Endodermal cell (in vitro differentiated cells): ENCODE measurements at regions not wholly inside any gene's neighbourhood (a gene's known extent, or its start where the extent isn't known, plus 50 kb on each side); places are given as distances from the start of the nearest gene placed in this dataset.
"Not testable (repeated sequence)": the region's sequence is repeated elsewhere in the genome, so short reads cannot be mapped to it uniquely, and the experiment has no call there.

Experiments used
- DNase-seq: peaks from one replicate; pipeline ENCODE4 v3.0.0-alpha.2; 2017
- H3K27ac ChIP-seq: 2 replicates; pipeline ENCODE4 v1.5.1; 2013; ENCODE audit warnings: mild to moderate bottlenecking, low read depth, low read length, moderate library complexity
- H3K27me3 ChIP-seq: 2 replicates; pipeline ENCODE4 v1.6.1; 2013; ENCODE audit warnings: mild to moderate bottlenecking, low read length, moderate library complexity; ENCODE audit not compliant: insufficient read depth, control insufficient read depth, poor library complexity, severe bottlenecking
- H3K36me3 ChIP-seq: 2 replicates; pipeline ENCODE4 v1.7.0; 2013; ENCODE audit warnings: mild to moderate bottlenecking, low read length, moderate library complexity; ENCODE audit not compliant: control insufficient read depth, insufficient read depth
- H3K4me1 ChIP-seq: one replicate; pipeline ENCODE4 v1.7.0; 2013; ENCODE audit warnings: low read length; ENCODE audit not compliant: control insufficient read depth, insufficient read depth
- H3K4me3 ChIP-seq: 2 replicates; pipeline ENCODE4 v1.5.1; 2013; ENCODE audit warnings: mild to moderate bottlenecking, low read length, moderate library complexity
- H3K9ac ChIP-seq: 2 replicates; pipeline ENCODE4 v1.6.1; 2013; ENCODE audit warnings: mild to moderate bottlenecking, low read length, moderate library complexity; ENCODE audit not compliant: poor library complexity, severe bottlenecking; ENCODE audit errors: extremely low read depth
- H3K9me3 ChIP-seq: 2 replicates; pipeline ENCODE4 v1.6.1; 2013; ENCODE audit warnings: mild to moderate bottlenecking, low read length, moderate library complexity; ENCODE audit not compliant: control insufficient read depth
- H3K27ac Mint-ChIP-seq: 2 replicates; pipeline ENCODE4 v1.8.0; 2020; ENCODE audit warnings: mixed read lengths
- H3K27me3 Mint-ChIP-seq: 2 replicates; pipeline ENCODE4 v1.8.0; 2021; ENCODE audit warnings: mild to moderate bottlenecking, mixed read lengths; ENCODE audit not compliant: insufficient read depth
- H3K36me3 Mint-ChIP-seq: 2 replicates; pipeline ENCODE4 v1.8.0; 2020; ENCODE audit warnings: low read depth, mixed read lengths
- H3K4me1 Mint-ChIP-seq: 2 replicates; pipeline ENCODE4 v1.8.0; 2020; ENCODE audit warnings: mixed read lengths
- H3K4me3 Mint-ChIP-seq: 2 replicates; pipeline ENCODE4 v1.8.0; 2020; ENCODE audit warnings: mild to moderate bottlenecking, moderate library complexity, mixed read lengths
- H3K9me3 Mint-ChIP-seq: 2 replicates; pipeline ENCODE4 v1.8.0; 2020; ENCODE audit warnings: mild to moderate bottlenecking, mixed read lengths
- CTCF ChIP-seq: fragments of 200-600 bp; sonication (generic); conservative IDR thresholded peaks from 2 replicates; pipeline ENCODE4 v1.5.0; 2021; ENCODE audit warnings: antibody characterized with exemption, mild to moderate bottlenecking
- WGBS, 2 experiments: methylation state at CpG; one replicate each; pipeline versions ENCODE4 v1.1.5 to v1.1.7; 2013; ENCODE audit warnings: missing lambda C conversion rate in 2 of 2, mixed read lengths in 1 of 2; ENCODE audit not compliant: insufficient coverage in 1 of 2, insufficient read length in 1 of 2; 5-methylcytosine and 5-hydroxymethylcytosine counted together

DNA sequence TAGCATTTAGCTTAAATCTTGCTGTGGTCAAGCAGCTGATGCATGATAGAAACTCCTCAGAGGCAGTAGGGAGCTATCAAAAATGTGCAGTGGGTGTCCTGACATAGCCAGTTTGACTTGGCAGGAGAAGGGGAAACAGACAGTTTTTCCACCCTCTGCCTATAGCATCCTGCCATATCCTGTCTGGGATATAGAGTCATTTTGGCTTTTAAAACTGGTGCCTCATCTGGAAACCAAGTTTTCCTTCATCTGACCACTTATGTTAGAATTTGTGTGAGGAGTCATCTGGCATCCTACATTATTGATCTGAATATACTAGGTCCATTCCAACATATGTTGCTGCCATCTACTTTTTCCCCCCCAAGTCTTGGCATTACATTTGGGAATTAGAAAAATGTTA, 284.1 kb downstream of the CD109 start:
- H3K27me3 Mint-ChIP-seq: peaks cover 3% of the 10 kb centered on the region
- DNase-seq: no peak
- H3K4me3 Mint-ChIP-seq: no peak overlapping the region
- Histone ChIP-seq H3K9ac (no peak overlapping the region), H3K4me1 (no peaks in the 10 kb centered on the region), H3K4me3 (no peak overlapping the region), H3K27ac (no peak overlapping the region), H3K36me3 (no peaks in the 10 kb centered on the region), H3K9me3 (no peaks in the 10 kb centered on the region), H3K27me3 (peaks cover 15% of the 10 kb centered on the region)
- TF ChIP-seq CTCF: no peak
- no peaks in the 10 kb centered on the region for H3K4me1 Mint-ChIP-seq
- no peak overlapping the region for H3K27ac Mint-ChIP-seq
- no peaks in the 10 kb centered on the region for H3K9me3 Mint-ChIP-seq
- no peaks in the 10 kb centered on the region for H3K36me3 Mint-ChIP-seq

DNA sequence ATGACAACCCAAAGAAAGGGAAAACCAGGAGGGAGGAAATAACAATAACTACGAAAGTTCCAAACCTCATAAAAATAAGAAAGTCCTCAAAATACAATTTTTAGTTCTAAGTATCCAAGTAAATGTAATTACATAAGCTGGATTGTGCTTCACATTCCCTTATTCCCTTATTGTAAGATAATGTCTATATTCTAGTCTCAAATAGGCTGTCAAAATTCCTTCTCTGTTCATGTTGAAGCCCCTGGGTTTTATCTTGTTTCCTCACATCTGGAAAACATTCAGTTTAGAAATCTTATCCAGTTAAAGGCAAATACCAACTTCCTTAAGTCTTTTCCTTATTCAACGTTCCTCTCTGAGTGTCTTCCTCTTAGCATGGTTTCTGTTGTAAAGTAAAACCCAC, 282.3 kb downstream of the CD109 start:
- H3K27me3 Mint-ChIP-seq: peaks cover 3% of the 10 kb centered on the region
- no peak overlapping the region for H3K4me3 Mint-ChIP-seq
- no peak overlapping the region for H3K4me3 ChIP-seq
- TF ChIP-seq CTCF: no peak
- no peaks in the 10 kb centered on the region for H3K36me3 Mint-ChIP-seq
- no peak overlapping the region for H3K27ac ChIP-seq
- H3K4me1 ChIP-seq: no peaks in the 10 kb centered on the region
- H3K4me1 Mint-ChIP-seq: no peaks in the 10 kb centered on the region
- no peak overlapping the region for H3K27ac Mint-ChIP-seq
- H3K27me3 ChIP-seq: peaks cover 6% of the 10 kb centered on the region
- no peaks in the 10 kb centered on the region for H3K9me3 ChIP-seq
- no peaks in the 10 kb centered on the region for H3K36me3 ChIP-seq
- no peak for DNase-seq
- no peak overlapping the region for H3K9ac ChIP-seq
- 85 to 100% methylated on average over 1 of the region's 2 CpGs for WGBS, 2 experiments
- H3K9me3 Mint-ChIP-seq: no peaks in the 10 kb centered on the region

- not testable (repeated sequence) for H3K4me3 ChIP-seq, H3K27ac ChIP-seq, H3K4me1 Mint-ChIP-seq, H3K27me3 Mint-ChIP-seq, H3K9ac ChIP-seq, H3K9me3 Mint-ChIP-seq, H3K36me3 Mint-ChIP-seq, H3K9me3 ChIP-seq, H3K27ac Mint-ChIP-seq, H3K4me1 ChIP-seq, H3K36me3 ChIP-seq, DNase-seq, H3K4me3 Mint-ChIP-seq, H3K27me3 ChIP-seq
- WGBS, 2 experiments: 93 to 95% methylated on average over 4 to 7 of the region's 7 CpGs
Observed at GRCh38 chr6:73972518-73972917, 276.5 kb downstream of the CD109 start.
